AML-193 (cell line): ENCODE measurements at regions not wholly inside any gene's neighbourhood (a gene's known extent, or its start where the extent isn't known, plus 50 kb on each side); places are given as distances from the start of the nearest gene placed in this dataset.
A peak's percentile ranks its signal among the peaks of the same experiment; 100 is the strongest.
"Not testable (repeated sequence)": the region's sequence is repeated elsewhere in the genome, so short reads cannot be mapped to it uniquely, and the experiment has no call there.

Experiments
- DNase-seq, 2 experiments: peaks; one replicate each; lab custom pipeline; 2025; lab: John Stamatoyannopoulos, UW

DNA sequence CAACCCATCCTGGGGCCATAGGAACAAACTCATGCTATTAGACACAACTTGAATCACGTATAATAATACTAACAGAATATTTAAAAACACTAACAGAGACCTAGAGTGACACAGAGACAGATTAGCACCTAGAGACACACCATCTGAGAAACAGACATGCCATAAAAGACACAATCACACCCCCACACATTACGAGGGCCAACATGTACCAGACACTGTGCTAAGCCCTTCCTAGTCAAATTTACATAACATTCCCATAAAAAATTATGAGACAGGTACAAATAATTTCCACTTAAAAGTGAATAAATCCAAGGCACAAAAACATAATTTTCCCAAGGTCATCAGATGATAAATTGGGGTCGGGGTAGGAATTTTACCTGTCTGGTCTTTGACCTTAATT is 141.1 kb upstream of the PRSS16 start:
- no peak for DNase-seq

DNA sequence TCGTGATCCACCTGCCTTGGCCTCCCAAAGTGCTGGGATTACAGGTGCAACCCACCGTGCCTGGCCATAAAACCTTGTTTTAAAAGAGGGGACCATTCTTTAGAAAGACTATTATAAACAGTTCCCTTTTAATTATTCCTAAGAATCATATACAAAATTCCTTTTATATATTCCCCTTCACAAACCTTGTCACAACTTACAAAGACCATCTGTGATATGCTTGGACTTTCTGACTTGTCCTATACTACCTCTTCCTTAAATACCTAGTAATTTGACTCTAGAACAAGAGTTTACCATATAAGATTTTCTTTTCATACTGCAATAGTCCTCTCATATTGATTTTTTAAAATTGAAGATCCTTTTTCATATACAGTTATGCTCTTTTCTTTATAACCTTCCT is 135.8 kb upstream of the PRSS16 start:
- DNase-seq: no peak

DNA sequence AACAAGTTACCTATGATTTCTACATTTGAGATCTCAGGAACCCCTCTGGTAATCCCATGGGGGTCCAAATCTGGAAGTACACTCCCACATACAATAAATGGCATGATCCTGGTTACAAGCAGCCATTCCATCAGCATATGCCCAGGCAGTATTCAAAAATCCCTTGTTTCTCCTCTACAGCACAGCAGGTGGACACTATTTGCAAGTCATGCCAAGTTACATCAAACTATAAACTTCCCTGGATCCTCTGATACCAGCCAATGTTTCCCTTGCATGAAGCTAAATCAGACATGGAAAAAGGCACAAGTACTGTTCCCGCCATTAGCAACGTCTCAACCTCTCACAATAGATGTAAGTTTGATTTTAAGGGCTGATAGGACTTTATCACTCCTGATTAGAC is 134.5 kb upstream of the PRSS16 start:
- DNase-seq: no peak

DNA sequence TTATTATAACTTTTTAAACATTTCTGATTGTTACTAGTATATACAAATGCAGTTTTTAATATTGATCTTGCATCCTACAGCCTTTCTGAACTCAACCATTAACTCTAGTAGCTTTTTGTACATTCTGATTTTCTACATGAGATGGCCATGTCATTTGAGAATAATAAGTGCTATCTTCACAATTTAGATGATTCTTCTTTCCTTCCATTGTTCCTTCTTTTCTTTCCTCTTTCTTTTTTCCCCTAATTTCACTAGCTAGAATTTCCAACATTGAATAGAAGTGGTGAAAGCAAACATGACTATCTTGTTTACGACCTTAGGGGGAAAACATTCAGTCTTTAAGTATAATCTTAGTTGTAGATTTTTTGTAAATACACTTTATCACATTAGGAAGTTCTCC is 128.2 kb upstream of the PRSS16 start:
- no peak for DNase-seq

DNA sequence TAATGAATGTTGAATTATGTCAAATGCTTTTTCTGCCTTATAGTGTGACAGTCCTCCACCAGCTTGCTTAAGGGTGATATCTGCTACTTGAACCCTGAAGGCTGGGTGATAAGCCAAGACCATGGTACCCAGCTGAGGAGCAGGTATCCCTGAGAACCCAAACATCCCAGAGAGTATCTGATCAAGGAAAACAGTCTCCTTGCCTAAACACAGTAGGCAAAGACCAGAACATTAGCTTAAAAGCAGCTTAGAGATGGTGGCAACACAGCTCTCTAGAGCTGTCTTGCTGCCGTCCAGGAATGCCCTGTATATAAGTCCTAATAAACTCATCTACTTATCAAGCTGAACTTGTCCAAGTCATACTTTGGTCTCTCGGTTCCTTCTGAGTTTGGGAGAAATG is 127.7 kb upstream of the PRSS16 start:
- DNase-seq: no peak

DNA sequence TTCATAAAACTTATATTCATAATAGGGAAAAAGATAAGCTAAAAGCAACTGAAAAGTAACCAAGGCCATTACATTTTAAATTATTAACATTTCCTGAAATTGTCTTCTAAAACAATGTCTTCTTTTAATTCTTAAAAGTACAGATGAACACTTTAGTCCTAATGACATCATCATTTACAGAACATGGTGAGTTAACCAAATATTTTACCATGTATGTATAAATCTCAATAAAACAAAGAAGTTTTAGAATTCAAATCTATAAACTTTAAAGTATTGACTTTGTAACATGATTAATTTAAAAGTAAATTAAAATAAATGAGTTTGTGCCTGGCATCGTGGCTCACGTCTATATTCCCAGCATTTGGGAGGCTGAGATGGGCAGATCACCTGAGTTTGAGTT is 125.9 kb upstream of the PRSS16 start:
- no peak for DNase-seq

DNA sequence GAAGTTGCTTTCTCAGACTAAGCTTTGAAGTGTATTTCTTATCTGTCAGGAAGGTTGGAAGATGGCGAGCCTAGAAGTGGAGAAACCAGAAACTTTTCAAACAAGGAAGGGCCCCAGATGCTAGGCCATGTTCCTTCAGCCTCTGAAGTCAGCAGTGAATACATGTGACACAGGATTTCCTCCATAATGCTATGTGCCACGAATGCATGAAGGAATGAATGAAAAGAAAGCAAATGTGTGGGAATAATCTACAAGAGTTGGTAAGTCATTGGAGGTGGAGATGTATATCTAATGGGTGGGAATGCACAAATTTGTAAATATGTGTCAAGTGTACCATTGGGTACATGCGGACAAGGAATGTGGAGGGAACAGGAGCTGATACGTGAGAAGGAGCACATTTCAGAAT is 123.2 kb upstream of the PRSS16 start:
- DNase-seq: no peak

DNA sequence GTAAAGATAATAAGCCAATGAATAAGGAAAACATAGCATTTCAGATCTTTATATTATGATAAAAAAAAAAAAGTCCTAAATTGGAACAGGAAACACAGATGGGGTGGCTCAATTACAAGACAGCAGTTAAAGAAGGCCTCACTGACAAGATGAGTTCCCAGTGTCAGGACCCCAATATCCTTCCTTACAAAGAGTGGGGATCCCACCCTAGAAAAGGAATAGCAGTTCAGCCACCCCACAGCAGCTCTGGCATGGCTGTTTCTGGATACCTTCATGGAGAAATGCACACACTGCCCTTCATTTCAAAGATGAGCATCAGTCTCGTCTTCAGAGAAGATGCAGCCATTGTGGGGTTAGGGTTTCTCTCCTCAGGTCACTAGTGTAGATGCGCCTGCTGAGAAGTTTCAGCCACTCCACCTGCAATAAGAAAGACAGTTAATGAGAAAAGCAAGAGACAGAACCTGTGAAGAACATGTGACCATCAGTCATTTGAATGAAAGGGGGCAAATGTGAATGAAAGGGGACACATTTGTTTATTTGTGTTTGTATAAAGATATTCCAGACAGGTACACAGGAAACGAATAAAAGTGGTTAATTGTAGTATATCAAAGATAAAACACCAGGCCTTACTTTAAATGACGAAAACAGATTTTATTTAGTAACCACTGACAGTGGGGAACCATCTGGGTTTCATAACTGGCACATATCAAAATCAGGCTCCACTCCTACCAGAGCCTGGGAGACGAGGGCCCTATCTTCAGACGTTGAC is 121.3 kb upstream of the PRSS16 start:
- no peak for DNase-seq

DNA sequence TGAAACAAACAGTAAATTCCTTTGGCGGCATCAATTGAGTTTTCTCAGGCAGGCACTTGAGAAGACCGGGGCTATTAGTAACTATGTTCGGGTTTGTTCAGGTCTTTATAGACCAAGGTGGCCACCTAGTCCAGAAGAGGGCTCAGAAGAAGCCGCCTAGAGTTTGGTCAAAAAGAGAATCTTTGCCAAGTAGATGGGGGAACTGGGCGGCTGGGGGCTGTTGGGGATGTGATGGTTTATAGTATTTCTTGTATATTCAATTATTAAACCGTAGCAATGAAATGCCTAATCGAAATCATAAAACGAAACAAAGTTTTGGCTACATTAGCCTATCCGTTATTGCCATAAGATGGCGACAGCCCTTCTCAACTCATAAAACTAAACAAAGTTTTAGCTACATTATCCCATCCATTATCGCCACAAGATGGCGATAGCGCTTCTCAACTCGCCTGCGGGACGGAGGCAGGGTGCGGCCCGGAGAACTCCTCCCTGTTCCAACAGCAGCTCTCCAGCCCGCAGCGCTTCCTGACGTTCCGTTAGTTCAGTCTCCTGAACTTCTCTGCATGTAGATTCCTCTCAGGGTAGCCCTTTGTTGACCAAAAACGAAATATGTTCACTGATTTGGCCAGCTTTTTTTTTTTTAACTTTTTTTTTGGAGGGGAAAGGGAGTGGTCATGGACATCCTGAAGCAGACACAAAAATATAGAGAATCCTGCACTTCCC is 120.5 kb upstream of the PRSS16 start:
- peak; percentile 93 to 95 for DNase-seq

DNA sequence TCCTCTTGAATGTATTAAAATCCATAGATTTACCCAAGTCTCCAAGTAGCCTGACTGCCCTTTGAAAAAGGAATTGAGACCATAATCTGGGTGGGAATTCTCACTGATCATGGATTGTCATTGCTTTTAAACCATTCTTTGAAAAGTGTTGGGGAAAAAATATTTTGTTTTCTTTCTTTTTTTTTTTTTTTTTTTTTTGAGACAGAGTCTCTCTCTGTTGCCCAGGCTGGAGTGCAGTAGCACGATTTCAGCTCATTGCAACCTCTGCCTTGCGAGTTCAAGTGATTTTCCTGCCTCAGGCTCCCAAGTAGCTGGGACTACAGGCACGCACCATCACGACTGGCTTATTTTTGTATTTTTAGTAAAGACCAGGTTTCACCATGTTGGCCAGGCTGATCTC is 119.6 kb upstream of the PRSS16 start:
- not testable (repeated sequence) for DNase-seq

DNA sequence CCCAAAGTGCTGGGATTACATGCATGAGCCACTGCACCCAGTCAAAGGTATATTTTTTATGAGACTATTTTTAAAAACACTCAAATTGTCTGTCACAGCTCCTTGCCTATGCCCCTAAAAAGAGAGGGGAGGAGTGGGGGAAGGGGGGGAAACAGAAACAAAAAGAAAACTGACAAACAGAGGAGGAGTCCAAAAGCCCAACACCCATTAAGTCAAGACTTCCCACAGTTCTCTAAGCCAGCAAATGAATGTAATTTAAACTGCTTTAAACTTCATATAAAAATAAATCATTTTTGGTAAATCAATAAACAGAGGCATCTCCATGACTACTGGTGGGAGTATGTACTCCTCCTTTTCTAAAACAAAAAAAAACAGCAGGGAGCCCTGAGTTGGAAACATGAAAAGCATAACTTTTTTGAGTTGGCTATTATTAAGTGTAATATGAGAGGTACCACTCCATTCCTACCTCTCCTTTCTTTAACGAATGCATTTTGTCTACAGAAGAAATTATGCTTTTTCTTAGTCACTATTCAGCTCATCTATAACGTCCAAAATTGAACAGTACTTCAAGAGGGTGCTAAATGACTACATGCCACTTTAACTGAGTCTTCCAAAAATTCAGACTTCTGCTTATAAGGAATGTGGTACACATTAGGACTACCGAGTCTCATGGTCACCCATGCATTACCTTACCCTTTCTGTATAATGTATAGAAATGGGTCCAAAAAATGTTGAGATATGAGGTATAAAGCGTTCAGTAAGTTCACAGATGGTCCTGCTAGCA is 119.0 kb upstream of the PRSS16 start:
- DNase-seq: no peak

DNA sequence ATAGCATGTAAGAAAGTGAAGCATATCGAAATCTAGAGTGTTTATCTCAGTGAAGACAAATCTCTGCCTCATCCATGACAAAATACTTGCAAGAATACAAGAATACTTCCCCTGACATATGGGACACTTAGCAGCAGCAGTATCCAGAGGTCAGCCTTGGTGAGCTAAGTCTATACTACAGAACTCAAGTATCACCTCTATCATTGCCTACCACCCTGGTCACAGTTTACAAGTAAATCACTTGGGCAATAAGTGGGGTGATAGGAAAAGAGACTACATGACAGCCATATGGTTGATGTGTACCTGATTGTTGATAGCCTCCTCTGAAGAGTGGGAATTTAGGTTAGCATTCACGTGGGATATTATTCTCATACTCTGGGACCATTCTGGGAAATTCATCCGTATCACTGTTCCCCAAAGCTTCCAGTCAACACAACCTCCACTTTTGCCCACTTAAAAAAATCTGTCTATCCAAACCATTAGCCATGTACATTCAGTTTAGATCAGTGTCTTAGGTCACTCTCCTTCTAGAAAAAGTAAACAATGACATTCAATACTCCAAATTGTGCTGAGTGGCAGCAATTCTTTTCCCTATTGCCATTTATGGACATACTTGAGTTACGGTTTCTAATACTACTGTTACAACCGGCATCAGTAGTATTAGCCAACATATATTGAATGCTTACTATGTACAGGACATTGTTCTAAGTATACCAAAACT is 118.2 kb upstream of the PRSS16 start:
- DNase-seq: no peak

DNA sequence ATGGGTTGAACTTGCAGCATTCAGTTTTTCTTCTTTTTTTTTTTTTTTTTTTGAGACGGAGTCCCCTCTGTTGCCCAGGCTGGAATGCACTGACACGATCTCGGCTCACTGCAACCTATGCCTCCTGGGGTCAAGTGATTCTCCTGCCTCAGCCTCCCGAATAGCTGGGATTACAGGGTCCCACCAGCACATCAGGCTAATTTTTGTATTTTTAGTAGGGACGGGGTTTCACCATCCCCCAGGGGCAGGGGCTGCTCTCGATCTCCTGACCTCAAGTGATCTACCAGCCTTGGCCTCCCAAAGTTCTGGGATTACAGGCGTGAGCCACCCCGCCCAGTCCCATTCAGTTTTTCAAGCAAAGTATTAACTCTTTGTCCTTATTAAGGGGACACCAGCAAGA is 117.6 kb upstream of the PRSS16 start:
- DNase-seq: no peak

DNA sequence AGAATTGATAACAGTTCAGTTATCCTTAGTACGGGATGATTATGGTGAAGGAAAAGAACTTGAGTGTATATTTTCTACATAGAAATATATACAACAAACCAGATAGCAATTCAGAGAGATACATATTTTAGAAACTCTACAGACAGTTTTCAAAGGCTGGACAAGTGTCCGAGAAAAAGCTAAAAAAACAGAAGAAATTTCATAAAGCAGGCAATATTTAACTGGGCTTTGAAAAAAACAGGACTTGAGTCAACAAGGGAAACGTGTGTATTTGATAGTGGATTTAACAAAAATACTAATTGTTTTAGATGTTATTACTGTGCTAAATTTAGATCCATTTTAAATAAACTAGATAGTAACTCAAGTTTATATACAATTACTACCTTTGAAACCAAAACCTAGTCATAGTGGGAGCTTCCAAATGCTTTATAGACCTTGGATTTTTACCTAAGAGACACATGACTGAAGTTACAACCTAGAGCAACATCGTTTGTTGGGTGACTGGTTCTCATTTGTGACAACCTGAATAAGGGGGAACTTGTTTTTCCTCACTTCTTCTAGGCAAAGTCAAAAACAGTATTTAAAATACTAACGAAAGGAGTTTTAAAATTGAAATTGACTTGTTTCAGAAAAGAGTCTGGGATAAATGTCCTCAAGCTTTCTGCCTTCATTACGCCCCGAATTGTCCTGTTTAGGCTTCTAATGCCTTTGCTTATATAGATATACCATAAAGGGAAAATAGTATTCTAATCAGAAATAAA is 116.7 kb upstream of the PRSS16 start:
- no peak for DNase-seq

DNA sequence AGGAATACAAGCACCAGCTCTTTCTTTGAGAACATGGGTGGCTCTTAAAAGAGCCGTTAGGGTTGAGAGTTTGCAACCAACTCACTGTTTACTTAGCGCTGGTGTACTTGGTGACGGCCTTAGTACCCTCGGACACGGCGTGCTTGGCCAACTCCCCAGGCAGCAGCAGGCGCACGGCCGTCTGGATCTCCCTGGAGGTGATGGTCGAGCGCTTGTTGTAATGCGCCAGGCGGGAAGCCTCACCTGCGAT is 115.3 kb upstream of the PRSS16 start:
- peak in 1 of 2 experiments; percentile 94 for DNase-seq

DNA sequence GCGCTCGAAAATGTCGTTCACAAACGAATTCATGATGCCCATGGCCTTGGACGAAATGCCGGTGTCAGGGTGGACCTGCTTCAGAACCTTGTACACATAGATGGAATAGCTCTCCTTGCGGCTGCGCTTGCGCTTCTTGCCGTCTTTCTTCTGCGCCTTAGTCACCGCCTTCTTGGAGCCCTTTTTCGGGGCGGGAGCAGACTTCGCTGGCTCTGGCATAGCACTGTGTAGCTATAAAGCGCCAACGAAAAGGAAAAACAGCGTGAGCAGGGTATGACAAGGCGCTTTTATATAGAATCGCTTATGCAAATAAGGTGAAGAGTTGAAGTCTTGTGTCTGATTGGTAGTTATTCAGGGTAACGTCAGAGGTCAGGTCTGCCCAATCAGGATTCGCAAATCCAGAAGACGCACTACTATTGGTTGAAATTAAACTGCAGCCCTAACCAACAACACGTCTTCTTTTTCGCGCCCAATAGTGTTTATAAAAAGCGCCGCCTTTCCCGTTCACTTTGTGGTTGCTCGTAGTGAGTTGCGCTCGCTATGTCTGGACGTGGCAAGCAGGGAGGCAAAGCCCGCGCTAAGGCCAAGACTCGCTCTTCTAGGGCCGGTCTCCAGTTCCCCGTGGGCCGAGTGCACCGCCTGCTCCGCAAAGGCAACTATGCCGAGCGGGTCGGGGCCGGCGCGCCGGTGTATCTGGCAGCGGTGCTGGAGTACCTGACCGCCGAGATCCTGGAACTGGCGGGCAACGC is 114.8 kb upstream of the PRSS16 start:
- DNase-seq: peak; percentile 99 to 100

DNA sequence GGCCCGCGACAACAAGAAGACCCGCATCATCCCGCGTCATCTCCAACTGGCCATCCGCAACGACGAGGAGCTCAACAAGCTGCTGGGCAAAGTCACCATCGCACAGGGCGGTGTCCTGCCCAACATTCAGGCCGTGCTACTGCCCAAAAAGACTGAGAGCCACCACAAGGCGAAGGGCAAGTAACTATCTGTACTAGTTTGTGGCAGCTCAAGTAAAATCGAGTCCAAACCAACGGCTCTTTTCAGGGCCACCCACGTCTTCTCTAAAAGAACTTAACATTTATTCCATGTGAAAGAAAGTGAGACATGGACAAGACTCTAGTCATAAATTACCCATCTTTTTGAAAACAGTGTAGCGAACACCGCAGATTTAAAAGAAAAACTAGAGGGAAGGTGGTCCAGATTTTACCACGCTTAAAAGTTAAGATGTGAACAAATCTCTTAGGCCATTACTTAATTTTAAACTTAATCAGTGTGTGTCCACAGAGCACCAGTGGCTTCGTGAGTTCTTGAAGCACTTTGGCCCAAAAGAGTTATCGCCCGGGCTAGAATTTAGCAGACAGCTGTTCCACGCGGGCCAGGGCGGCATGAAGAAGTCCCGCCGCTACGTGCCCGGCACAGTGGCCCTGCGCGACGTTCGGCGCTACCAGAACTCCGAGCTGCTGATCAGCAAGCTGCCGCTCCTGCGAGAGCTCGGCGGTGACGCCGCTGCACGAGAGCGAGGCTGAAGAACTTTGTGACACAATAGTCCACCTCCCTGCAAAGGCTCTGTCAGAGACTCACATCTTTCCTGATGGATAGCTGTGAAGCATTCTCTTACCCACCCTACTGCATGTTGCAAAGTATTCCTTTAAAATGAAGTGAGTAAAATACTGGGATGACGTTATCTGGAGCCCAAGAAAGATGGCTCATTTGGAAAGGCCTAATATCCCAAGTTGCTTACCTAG is 113.9 kb upstream of the PRSS16 start:
- peak; percentile 76 to 86 for DNase-seq

DNA sequence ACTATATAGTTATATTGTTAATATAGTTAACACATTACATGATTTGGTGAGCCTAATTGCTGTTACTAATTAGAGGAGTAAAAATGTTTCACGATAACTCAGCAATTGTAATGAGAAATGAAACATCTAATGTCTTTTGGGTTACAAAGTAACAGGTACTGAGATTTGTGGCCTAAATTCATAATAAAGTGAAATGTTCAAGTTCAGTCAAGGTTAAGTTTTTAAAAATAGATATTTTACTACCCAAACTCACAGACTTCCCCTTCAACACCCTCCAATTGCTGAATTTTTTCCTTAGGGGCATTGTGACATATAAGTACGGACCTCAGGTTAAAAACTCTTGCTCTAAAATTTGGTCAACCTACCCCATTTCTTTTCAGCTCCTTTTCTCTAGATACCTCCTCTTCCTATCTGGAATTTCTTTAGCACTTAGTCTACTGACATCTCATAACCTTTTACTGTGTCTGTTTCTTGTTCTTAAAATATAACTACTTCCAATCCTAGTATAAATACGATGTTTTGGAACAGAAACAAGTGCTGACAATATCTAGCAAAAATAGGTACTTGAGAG is 112.3 kb upstream of the PRSS16 start:
- no peak for DNase-seq

DNA sequence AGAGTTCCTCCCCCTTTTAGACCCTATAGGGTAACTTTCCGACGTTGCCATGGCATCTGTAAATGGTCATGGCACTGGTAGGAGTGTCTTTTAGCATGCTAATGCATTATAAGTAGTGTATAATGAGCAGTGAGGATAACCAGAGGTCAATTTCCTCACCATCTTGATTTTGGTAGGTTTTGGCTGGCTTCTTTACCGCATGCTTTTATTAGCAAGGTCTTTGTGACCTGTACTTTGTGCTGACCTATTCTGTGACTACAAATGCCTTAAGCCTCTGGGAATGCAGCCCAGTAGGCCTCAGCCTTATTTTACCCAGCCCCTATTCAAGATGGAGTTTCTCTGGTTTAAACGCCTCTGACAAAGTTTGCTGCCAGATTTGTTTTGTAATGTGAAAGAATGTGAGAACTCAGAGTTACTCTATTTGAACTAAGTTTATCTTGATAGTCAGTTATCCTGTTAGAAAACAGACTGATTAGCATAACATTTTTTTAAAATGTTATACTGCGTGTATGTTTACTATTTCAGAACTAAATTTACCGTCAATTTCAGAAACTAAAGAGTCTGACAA is 111.3 kb upstream of the PRSS16 start:
- no peak for DNase-seq
